ENCODE measurements at regions not wholly inside any gene's neighbourhood (a gene's known extent, or its start where the extent isn't known, plus 50 kb on each side); places are given as distances from the start of the nearest gene placed in this dataset.

DNA sequence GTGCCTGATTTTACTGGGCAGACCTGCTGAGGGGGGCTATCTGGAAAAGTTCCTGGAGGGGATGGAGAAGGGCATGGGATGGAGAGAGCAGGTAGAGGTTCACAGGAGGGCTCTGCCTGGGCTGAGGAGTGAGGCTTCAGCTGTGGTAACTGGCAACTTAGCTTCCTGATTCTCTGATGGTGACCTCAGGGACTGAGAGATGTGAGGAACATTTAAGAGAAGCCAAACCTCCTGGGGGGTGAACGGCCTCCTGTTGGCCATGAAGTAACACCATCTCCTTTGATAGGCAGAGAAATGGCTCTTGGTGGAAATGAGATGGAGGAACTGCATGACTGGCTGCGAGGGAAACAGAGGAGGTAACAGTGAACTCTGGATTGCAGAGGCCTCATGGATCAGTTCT, 97.3 kb upstream of the ROPN1 start:
- H3K36me3 ChIP-seq (ENCODE audit: control insufficient read depth, insufficient read depth, low read length), result no peaks in the 10 kb centered on the region
- in situ Hi-C loops (cut with HindIII; ENCODE audit: low pct_unique_long_range_greater_than_20kb, low sequenced_read_pairs) (no loop called here), intact Hi-C loops (cut with micrococcal nuclease; ENCODE audit: unreplicated experiment) (no loop called here)
- H3K4me1 ChIP-seq (ENCODE audit: control insufficient read depth, insufficient read depth, low read length), result no peaks in the 10 kb centered on the region
- peaks cover 27% of the 10 kb centered on the region for H3K27me3 ChIP-seq (ENCODE audit: control insufficient read depth, insufficient read depth, low read length)
- DNase-seq (ENCODE audit: low read depth, low spot score) (no peak), ATAC-seq (no peak)
- H3K9me3 ChIP-seq (ENCODE audit: control insufficient read depth, insufficient read depth, low read depth, low read length), result no peaks in the 10 kb centered on the region
- no peak overlapping the region for H3K4me3 ChIP-seq (ENCODE audit: low read depth in 2 of 2, low read length in 2 of 2)
- ChIA-PET CTCF (no interaction called here), POLR2A (no interaction called here)
- no peak for TF ChIP-seq SIN3A (IDR thresholded peaks at IDR 0.05; ENCODE audit: borderline replicate concordance, insufficient read depth, low read depth, low read length)
- TF ChIP-seq TCF7L2 (IDR thresholded peaks at IDR 0.05; ENCODE audit: low read depth, low read length), result no peak
- TF ChIP-seq, protein P1, sequence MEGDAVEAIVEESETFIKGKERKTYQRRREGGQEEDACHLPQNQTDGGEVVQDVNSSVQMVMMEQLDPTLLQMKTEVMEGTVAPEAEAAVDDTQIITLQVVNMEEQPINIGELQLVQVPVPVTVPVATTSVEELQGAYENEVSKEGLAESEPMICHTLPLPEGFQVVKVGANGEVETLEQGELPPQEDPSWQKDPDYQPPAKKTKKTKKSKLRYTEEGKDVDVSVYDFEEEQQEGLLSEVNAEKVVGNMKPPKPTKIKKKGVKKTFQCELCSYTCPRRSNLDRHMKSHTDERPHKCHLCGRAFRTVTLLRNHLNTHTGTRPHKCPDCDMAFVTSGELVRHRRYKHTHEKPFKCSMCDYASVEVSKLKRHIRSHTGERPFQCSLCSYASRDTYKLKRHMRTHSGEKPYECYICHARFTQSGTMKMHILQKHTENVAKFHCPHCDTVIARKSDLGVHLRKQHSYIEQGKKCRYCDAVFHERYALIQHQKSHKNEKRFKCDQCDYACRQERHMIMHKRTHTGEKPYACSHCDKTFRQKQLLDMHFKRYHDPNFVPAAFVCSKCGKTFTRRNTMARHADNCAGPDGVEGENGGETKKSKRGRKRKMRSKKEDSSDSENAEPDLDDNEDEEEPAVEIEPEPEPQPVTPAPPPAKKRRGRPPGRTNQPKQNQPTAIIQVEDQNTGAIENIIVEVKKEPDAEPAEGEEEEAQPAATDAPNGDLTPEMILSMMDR (IDR thresholded peaks at IDR 0.05), result no peak
- no peak for TF ChIP-seq POLR2AphosphoS5 (IDR thresholded peaks at IDR 0.05; ENCODE audit: low read depth, low read length)
- TF ChIP-seq, protein P2, sequence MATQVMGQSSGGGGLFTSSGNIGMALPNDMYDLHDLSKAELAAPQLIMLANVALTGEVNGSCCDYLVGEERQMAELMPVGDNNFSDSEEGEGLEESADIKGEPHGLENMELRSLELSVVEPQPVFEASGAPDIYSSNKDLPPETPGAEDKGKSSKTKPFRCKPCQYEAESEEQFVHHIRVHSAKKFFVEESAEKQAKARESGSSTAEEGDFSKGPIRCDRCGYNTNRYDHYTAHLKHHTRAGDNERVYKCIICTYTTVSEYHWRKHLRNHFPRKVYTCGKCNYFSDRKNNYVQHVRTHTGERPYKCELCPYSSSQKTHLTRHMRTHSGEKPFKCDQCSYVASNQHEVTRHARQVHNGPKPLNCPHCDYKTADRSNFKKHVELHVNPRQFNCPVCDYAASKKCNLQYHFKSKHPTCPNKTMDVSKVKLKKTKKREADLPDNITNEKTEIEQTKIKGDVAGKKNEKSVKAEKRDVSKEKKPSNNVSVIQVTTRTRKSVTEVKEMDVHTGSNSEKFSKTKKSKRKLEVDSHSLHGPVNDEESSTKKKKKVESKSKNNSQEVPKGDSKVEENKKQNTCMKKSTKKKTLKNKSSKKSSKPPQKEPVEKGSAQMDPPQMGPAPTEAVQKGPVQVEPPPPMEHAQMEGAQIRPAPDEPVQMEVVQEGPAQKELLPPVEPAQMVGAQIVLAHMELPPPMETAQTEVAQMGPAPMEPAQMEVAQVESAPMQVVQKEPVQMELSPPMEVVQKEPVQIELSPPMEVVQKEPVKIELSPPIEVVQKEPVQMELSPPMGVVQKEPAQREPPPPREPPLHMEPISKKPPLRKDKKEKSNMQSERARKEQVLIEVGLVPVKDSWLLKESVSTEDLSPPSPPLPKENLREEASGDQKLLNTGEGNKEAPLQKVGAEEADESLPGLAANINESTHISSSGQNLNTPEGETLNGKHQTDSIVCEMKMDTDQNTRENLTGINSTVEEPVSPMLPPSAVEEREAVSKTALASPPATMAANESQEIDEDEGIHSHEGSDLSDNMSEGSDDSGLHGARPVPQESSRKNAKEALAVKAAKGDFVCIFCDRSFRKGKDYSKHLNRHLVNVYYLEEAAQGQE (IDR thresholded peaks at IDR 0.05; ENCODE audit: insufficient read depth in 1 of 2, low read depth in 2 of 2, low read length in 1 of 2), result no peak
- BruUV-seq (replicated peaks), result no TSS peak
- no peak overlapping the region for H3K27ac ChIP-seq (ENCODE audit: low read length)

DNA sequence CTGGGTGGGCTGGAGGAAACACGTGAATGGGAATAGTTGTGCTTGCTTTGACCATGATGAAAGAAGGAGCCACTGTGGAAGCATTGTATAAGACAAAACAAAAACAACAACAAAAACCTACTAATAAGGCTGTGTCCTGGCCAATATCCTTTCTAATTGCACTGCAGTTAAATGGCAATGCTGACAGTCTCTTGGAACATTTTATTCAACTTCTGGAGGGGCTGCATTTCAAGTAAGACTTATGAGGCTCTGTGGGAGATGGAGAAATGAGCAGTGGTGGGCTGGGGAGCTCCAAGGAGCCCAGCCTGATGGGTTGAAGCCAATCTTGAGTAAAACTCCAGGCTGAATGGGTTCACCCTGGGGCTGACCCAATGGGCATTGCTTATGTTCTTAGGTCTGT, 99.8 kb upstream of the ROPN1 start:
- in situ Hi-C loops (cut with HindIII; ENCODE audit: low pct_unique_long_range_greater_than_20kb, low sequenced_read_pairs), result no loop called here
- no peaks in the 10 kb centered on the region for H3K9me3 ChIP-seq (ENCODE audit: control insufficient read depth, insufficient read depth, low read depth, low read length)
- BruUV-seq (replicated peaks), result no TSS peak

More for the DNA sequence above, 99.8 kb upstream of the ROPN1 start:
- intact Hi-C loops (cut with micrococcal nuclease; ENCODE audit: unreplicated experiment), result loop anchor here (10.0 kb wide), 1 partner anchor 373 kb away; no protein-coding TSS in a partner anchor
- CTCF ChIA-PET, result no interaction called here
- Histone ChIP-seq H3K4me1 (ENCODE audit: control insufficient read depth, insufficient read depth, low read length) (no peaks in the 10 kb centered on the region), H3K27ac (ENCODE audit: low read length) (no peak overlapping the region), H3K4me3 (ENCODE audit: low read depth in 2 of 2, low read length in 2 of 2) (no peak overlapping the region), H3K36me3 (ENCODE audit: control insufficient read depth, insufficient read depth, low read length) (no peaks in the 10 kb centered on the region), H3K27me3 (ENCODE audit: control insufficient read depth, insufficient read depth, low read length) (peaks cover 38% of the 10 kb centered on the region)
- ATAC-seq, result no peak
- POLR2A ChIA-PET, result no interaction called here
- no peak for TF ChIP-seq POLR2AphosphoS5 (IDR thresholded peaks at IDR 0.05; ENCODE audit: low read depth, low read length)
- TF ChIP-seq, protein P2 (IDR thresholded peaks at IDR 0.05; ENCODE audit: insufficient read depth in 1 of 2, low read depth in 2 of 2, low read length in 1 of 2), result no peak
- no peak for TF ChIP-seq SIN3A (IDR thresholded peaks at IDR 0.05; ENCODE audit: borderline replicate concordance, insufficient read depth, low read depth, low read length)
- no peak for TF ChIP-seq TCF7L2 (IDR thresholded peaks at IDR 0.05; ENCODE audit: low read depth, low read length)
- TF ChIP-seq, protein P1 (IDR thresholded peaks at IDR 0.05), result no peak
- no peak for DNase-seq (ENCODE audit: low read depth, low spot score)
